GM18870 (cell line): ENCODE measurements at regions not wholly inside any gene's neighbourhood (a gene's known extent, or its start where the extent isn't known, plus 50 kb on each side); places are given as distances from the start of the nearest gene placed in this dataset.
"Not testable (repeated sequence)": the region's sequence is repeated elsewhere in the genome, so short reads cannot be mapped to it uniquely, and the experiment has no call there.

Source experiments
- ATAC-seq: cut with Tn5 transposase; IDR thresholded peaks from one replicate; pipeline ENCODE4 v1.9.1; 2021; ENCODE audit warnings: moderate library complexity; ENCODE audit not compliant: unreplicated experiment

DNA sequence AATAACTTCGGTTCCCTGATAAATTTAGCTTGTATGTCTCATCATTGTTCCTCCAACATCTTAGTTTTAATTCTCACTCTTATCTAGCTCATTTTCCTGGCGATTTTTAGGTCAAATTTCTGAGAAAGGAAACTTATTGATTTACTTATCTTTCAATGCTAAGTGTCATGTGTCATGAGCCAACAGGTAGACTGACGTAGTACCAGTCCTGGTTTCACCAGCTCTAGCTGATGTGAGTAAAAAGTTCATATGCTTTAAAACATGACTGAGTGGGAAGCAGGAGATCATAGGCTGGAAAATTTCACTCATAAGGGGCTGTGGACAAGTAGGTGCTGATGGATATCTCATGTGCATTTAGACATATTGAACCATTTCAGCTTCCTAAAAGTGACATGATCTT lies 441.7 kb upstream of the NR3C2 start:
- no peak for ATAC-seq

DNA sequence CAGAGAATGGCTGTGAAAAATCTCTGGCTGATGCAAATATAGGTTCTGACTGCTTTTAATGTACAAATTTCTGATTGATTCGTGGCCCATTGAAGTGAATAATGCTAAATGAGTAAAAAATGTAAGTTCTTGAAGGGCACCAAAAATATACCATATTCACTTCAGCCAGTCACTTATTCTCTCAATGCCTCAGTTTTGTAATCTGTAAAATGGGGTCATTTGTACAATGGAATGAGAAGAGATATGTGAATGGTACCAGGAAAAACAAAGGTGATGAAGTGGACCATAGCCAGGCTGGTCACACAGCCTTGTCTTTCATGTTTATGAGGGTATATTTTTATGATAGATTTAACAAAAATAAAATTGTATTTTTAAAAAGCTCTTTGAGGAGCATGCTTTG lies 441.2 kb upstream of the NR3C2 start:
- ATAC-seq: no peak

DNA sequence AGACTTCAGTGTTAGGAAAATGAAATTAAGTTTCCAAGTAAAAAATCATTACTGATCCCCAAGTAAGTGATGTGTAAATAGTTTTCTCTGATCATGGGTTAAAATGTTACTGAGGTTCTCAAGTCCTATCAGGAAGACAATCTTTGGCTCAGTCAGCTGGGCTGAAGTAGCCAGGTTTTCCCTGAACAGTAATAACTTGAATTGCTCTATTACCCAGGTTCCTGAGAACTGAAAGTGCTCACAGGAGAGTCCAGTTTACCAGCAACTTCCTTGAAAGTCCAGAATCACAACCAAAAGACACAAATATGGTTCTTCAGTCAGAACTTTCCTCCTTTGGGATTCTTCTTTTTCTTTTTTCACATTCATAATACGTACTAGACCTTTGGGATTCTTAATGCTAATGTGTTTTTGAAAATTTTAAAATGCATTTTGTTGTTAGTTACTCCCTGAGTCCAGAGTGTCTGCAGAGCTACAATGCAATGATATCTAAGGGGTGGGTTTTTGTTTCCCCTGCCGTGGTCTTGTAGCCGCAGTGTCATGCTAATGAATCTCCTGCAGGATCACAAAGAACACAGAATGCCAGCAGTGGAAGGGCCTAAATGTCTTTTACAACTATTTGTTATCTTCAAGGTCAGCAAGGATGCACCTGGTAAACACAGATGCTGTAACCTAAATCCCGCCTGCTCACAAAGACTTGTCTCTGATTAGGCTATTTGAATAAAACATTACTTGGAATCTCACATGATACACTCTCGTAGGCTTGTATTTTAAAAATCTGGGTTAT lies 439.8 kb upstream of the NR3C2 start:
- no peak for ATAC-seq

DNA sequence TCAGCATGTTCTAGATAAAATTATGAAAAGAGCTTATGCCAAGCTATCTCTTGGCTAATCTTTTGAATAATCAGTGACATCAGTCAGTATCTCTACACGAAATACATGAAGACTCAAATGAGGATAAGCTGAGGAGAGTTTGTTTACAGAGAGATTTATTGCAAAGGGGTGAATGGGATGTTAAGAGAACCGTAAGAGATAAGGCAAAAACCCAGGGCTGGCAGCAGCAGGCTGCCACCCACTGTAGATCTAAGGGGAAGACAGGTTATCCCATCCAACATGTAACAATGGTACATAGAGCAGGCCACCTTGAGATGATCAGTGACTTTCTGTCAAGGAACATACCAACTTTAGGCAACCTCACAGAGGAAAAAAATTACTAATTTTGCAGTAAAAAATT lies 432.1 kb upstream of the NR3C2 start:
- no peak for ATAC-seq

DNA sequence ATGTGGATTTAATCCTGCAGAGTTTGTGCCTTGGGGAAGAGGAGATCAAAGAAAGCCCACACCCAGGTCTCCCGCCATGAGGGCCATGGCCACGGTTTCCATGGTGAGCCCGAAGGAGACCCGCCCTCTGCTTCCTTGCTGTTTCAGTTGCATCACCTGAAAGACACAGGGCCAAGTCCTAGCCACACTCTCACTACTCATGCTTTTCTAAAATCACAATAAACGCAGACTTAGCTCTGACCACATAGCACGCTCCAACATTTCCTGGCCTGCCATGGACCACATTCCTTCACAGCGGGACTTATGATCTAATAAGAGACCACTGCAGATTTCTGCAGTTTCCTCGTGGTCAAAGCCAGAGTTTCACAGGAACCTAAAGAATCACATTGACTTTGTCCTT lies 426.0 kb upstream of the NR3C2 start:
- ATAC-seq: no peak

DNA sequence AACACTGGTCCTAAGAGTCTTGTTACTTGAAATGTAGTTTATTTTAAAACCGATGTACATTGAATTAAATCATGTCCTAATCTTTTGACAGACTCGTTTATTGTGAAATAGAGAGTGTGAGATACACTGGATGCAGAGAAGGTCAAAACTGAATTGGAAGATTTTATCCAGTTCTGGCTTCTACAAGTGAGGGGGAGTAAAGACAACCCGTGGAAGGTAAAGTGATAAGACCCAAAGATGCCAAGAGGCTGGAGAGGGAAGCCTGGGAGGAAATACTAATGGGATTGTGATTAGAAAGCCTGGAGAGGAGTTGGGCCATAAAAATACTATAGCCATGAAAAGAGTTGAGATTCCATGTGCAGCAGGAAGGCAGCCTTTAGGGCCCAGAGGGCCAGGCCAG lies 424.5 kb upstream of the NR3C2 start:
- ATAC-seq: no peak

DNA sequence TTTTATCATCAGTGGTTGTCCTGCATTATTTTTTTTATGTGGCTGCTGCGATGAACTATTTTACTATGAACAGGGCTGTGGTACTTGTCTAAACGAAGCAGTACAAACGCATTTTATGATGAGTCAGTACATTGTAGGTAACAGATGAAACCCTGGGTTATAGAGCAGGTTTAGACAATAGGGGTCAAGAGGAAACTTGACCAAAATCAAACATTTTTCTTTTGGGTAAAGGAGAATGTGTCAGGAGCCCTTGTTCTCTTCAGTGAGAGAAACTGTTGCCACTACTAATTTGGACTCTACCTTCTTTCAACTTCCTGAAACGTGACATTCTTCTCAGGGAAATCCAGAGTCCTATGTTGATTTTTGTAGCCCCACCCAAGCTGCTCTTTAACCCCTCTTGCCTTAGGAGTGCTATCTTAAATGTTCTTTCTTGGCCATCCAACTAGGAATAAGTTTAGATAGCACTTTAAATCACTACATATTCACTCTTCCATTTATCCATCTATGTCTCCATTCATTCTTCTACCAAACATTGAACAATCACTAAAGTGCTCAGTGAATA lies 415.8 kb upstream of the NR3C2 start:
- ATAC-seq: no peak

DNA sequence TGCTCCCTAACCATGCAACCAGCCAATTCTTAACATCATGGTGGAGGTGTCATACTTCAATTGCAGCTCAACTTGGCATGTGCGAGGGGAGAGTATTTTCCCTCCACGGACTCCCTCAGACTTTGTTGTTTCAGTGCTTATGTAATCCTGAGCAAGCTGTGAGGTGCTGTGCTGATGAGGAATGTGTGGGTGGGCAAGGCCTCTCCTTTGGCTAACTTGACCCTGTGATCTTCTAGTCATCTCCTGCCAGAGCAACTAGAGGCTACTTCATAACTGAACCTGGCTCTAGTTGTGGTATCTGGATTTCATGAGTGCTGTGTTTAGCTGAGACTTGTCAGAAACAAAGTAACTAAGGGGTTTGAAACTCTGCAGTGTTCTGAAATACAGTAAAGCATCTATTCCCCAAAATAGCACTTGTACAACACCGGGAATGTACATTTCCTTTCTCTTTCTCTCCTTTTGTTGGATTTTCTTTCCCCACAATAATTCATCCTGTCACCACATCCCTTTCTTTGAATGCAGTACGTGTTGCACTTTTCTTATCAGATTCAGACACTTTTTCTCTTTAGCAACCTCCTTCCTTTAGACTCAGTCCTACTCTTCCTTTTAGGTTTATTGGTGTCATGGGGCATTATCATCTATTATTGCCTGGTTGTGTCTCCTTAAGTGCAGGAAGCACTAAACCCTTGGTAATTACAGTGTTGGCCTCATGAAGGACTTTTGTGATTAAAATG lies 415.2 kb upstream of the NR3C2 start:
- ATAC-seq: no peak

DNA sequence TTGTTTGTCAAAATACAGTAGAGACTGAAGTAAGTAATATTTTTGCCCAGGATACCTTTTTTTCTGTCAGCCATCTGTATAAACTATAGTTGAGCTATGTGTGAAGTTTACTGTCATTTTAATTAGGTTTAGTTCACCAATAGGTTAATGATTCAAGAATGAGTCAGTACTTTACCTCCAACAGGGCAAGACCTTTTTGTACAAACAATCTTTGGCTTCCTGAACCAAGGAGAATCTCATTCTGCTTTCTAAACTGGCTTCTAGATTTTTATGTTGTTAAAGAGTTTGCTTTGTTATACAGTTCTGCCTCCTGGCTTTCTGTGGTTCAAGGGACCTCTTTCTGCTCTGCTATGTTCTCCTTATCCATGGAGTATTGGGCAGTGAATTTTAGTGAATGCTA lies 412.0 kb upstream of the NR3C2 start:
- ATAC-seq: no peak

DNA sequence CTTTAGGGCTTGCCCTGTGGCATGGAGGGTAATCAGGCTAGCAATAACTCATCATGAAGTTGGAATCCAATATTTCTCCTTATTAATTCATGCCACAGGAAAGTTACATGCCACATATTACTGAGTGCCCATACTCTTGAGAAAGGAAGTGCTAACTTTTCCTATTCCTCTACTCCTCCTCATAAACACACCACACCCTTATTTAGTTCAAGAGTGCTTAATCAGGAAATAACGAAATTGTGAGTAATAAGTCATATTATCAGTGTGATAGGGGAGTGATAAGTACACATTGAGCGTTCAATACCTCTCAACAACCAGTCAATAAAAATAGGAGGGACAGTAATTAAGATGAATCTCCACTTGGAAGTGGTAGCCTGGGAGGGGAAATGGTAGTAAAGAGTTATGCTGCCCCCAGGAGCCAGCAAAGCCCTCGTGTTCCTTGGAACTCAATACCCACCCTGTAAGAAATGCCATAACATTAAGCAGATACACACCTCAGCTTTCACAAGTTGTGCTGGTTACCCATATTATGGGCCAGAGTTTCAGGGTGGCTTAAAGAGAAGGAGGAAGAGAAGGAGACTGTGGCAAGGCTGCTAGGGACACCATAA lies 410.0 kb upstream of the NR3C2 start:
- ATAC-seq: no peak

DNA sequence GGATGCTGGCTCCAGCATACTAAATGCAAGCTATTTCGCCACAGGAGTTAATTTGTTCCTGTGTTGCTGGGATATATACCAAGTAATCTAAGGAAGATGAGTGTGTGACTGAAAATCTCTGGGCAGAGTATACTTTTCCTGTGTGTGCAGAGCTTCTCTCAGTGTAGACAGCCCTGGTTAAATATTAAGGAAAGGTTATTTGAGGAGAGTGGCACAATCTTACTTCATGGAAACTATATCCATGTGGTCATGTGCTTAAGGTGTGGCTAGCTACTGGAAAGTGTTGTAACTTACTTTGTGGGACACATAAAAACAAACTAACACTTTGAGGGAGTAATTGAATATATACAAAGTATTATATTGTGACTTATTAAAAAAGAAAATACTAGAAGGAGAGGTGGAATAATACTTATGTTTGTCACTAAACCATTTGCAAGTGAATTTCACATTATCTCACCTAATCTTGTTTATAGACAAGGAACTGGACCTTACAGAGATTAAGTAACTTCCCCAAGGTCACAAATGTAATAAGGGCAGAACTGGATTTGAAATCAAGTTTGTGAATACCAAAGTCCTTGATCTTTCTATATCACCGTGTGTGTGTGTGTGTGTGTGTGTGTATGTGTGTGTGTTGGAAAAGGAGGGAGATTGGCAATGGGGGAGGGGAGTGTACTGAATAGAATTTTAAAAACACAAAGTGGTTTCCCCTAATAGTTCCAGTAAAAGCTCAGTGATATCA lies 408.2 kb upstream of the NR3C2 start:
- ATAC-seq: no peak

DNA sequence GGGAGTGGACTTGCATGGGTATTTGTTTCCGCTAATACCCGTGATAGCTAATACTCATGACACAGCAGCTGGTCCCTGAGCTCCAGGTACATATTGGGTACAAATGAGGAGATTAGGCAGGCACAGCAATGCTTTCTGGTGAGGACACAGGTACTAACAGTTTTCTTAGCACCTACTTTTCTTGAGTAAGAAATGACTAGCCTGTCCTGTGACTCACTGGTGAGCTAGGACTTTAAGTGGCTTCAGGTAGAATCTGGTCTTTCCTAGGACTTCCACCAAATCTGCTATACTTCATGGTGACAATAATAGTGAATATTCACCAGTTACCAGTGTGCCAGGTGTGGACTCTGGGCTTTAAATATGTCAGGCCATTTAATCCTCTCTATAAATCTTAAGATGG lies 407.4 kb upstream of the NR3C2 start:
- no peak for ATAC-seq

DNA sequence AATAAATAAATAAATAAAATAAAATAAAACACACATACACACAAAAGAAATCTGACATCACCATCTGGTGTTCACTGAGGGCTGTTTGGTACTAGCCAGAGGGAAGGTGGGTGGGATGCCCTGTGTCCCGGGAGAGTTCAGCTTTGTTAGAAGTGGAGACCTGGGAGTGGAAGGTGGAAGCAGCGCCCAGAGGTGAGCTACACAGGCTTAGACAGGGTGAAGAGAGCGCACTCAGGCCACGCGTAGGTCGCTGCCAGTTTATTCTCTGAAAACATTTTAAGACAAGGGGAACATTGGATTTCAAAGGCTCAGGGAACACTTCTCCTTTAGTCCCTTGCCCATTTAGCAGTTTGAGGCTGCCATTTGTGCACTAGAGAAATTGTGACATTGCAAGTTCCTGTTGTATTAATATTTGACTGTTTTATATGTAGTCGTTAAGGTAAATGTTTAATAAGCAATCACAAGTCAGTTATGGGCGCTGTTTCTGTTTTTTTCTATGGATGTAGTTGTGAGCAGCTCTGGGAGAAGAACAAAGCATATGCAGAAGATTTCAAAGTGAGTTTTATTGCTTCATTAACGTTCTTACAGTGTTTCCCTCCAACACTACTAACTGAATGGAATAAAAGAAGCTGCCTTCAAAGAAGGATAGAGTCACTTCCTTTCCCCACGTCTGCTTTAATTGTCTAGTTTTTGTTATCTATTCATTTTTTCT lies 405.5 kb upstream of the NR3C2 start:
- no peak for ATAC-seq

DNA sequence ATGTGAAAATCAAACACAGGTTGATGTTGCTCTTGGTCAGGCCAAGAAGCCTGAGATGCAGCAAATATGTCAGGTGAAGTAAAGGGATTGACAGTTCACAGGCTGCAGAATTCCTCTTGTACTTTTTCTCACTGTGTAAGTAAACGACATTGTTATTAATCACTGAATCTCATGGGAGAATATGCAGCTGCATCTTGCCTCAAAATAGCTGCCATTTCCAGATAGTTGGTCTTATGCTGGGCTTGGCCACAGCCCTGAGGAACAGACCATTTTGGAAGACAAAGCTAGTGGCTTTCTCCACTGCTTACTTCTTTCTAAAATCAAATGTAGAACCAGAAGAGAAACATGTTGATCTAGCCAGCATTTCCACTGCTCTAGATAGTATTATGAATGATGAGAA lies 403.4 kb upstream of the NR3C2 start:
- ATAC-seq: no peak

DNA sequence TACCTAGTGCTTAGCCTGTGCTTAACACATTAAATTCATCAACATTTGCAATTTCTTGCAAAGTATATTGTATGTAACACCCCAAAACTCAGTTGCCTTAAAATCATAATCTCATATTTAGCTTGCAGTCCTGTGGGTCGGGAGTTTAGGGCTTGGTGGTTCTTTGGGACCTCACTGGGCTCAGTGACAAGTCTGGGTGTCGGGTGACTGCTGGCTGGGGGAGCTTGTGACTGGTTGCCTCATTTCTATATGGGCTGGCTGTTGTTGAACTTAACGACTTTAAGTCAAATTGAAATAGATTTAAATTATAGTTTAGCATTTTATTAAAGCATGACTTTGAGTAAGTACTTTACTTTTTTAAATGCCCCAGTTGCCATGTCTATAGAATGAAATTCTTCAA lies 401.4 kb upstream of the NR3C2 start:
- ATAC-seq: no peak

DNA sequence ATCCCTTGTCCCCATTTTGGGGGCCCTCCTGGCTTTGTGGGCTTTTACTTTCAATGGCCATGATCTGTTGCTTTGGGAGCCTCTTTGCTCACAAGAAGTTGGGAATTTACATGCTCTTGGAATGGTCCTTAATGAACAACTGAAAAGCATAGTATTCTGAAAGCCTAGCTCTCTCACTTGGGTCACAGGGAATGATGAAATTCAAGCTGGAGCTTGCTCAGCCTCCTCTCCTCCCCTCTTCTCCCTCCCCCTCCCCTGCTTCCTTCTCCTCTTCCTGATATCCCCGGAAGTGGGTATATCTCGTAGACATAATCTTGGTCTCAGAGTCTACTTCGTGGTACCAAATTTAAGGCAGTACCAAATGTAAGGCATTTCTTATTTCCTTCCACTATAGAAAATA lies 400.6 kb upstream of the NR3C2 start:
- ATAC-seq: no peak

DNA sequence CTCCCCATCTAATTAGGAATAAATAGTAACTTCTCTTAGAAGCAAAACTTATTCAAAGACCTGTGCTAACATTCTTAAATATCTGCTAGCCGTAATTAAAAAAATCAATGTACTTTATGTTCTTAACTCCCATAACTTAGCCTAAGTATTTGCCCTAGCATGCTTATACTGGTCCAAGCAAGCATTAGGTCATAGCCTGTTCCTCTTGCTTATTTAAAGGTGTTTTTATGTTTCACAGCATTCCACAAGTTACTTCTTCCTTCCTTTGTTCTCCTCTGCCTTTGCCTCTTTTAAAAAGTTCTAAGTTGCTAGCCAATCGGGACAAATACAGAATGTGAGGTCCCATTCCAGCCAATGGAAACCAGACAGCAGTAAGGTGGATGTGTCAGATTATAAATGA lies 395.4 kb upstream of the NR3C2 start:
- not testable (repeated sequence) for ATAC-seq

DNA sequence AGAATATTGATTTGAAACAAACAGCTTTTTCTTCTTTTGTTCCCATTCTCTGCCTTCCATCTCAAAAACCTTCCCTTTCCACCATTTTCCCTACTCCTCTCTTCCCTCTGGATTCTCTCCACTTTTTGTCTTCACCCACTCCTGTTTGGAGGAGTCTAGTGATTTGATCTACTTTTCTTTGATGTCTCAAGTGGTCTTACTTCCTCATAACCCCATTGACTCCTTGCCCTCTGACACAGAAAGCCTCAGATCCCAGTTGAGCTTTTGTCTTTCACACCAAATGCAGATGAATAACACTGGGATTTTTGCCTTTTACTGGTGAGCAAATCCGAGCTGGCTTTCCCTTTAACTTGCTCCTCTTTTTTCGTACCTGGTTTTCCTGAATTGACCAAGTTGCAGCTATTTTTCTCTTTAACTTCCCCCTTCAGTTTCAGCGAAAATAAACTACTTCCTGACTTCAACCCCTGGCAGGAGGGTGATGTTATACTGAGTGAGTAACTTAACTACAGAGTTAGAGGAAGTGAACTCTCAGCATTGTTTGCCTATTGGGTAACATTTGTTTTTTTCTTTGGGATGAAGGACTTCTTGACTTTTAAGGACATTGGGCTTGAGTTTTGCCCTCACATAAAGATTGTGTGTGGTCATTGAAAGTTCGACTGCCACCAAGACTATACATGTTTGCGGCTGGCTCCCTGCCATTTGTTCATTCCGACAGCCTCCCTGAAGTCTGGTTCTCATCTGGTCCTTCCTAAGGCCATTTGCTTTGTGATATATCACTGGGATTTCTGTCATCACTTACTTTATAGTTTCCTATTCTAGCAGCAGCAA lies 392.8 kb upstream of the NR3C2 start:
- ATAC-seq: peak; percentile 71

DNA sequence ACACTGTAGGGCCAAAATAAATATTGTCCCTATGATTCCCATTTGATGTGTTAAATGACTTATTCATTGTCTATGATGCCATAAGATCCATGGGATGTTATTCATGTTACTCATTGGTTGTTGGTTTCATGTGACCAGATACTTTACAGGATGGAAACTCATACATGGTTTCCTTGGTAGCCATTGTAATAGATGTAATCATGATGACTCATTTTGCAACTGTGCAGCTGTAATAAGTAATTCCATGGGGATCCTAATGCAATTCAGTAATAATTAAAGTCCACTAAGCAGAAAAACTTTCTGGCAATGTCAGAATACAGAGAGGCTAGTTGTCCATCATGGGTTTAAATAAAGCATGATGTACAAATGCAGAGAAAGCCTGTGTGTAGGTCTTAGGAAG lies 389.7 kb upstream of the NR3C2 start:
- ATAC-seq: no peak

DNA sequence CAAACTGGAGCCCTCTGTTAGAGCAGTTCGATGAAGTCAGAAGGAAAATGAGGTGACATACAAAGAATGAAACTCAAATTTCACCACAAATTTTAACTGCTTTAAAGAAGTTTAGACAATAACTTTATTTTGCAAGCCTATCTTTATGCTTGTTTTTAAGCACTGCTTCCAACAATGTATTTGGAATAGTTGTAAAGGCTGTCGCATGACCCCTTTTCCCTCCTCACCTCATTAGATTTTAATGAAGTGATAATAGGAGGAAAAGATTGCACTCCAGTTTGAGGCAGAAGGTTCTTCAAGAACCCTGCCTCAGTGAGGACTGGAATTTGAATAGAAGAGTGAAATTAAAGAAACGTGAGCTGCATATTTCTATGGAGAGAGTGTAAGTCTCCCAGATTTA lies 386.1 kb upstream of the NR3C2 start:
- no peak for ATAC-seq
